Adrenal gland (tissue), 9 donors: ENCODE measurements at regions not wholly inside any gene's neighbourhood (a gene's known extent, or its start where the extent isn't known, plus 50 kb on each side); places are given as distances from the start of the nearest gene placed in this dataset.

Experiments
- DNase-seq, 7 donors: peaks; one replicate each; pipeline ENCODE4 v3.0.0-alpha.2; 2019 to 2020
- H3K27ac ChIP-seq, 5 donors: fragments of 200-600 bp; sonication (generic) in 4 of 5; 1 replicate in 3 of 5; 2 replicates in 2 of 5; pipeline versions ENCODE4 v1.5.1 to v1.8.0; 2016 to 2020; ENCODE audit warnings: mild to moderate bottlenecking in 1 of 5
- H3K27me3 ChIP-seq: fragments of 200-600 bp; 2 replicates; pipeline ENCODE4 v1.8.0; 2021
- H3K36me3 ChIP-seq, 2 donors: fragments of 200-600 bp; replicated peaks in 1 of 2; 1 replicate in 1 of 2; 2 replicates in 1 of 2; pipeline versions ENCODE4 v1.5.1 to v1.8.0; 2018 to 2022
- H3K4me1 ChIP-seq, 2 donors: fragments of 200-600 bp; replicated peaks in 1 of 2; 1 replicate in 1 of 2; 2 replicates in 1 of 2; pipeline versions ENCODE4 v1.5.1 to v1.8.0; 2018 to 2021
- H3K4me3 ChIP-seq, 4 donors: fragments of 200-600 bp; sonication (generic) in 3 of 4; one replicate each; pipeline ENCODE4 v1.5.1; 2016 to 2018
- H3K9me3 ChIP-seq, 3 donors: fragments of 200-600 bp; sonication (generic) in 1 of 3; replicated peaks in 1 of 3; 1 replicate in 2 of 3; 2 replicates in 1 of 3; pipeline versions ENCODE4 v1.5.1 to v1.8.0; 2016 to 2021
- CTCF ChIP-seq, 6 experiments: fragments of 450-650 bp in 4 of 6; fragments of 200-600 bp in 2 of 6; sonication (generic) in 1 of 6; IDR thresholded peaks; 1 replicate in 5 of 6; 2 replicates in 1 of 6; pipeline versions ENCODE4 v1.5.1 to v1.8.0; 2016 to 2021; ENCODE audit warnings: antibody characterized with exemption in 6 of 6, mild to moderate bottlenecking in 2 of 6, moderate library complexity in 1 of 6
- POLR2A ChIP-seq, 2 donors: fragments of 450-650 bp; IDR thresholded peaks; one replicate each; pipeline ENCODE4 v1.6.1; 2017; ENCODE audit warnings: antibody characterized with exemption in 2 of 2, mild to moderate bottlenecking in 2 of 2, moderate library complexity in 1 of 2
- whole genome bisulfite sequencing, 4 donors: extraction: QIAGEN DNeasy Blood & Tissue Kit in 2 of 4; methylation state at CpG; one replicate each; pipeline versions ENCODE4 v1.1.5 to v1.1.7; 2013 to 2017; 5-methylcytosine and 5-hydroxymethylcytosine counted together
- intact Hi-C, 2 donors: fragments of 100-400 bp; cut with DNase I; formaldehyde crosslinking; loops; one replicate each; pipeline versions ENCODE4 v1.14.1 to v1.15.0; 2022 to 2023
- donor health status: healthy with polysubstance abuse.
- donor health status: Bipolar disorder and iron deficiency.
- donor health status: DM: yes; HTN: yes; CAD: no.
- donor health status: DM: no; HTN: no; CAD: no.
- donor health status: DM: no; HTN: no; CAD: no.

GRCh38 chr11:69922015-69922595 is 102.9 kb upstream of the FGF3 start:
- 78 to 87% (median 85%) methylated on average over 11 to 17 of the region's 17 CpGs for WGBS, 4 donors
- no peak overlapping the region for H3K27ac ChIP-seq
- intact Hi-C loops = loop anchor here in 1 of 2 donors (5.0 kb wide), 1 partner anchor 270 kb away; no protein-coding TSS in a partner anchor
- TF ChIP-seq POLR2A (IDR thresholded peaks at IDR 0.05) (no peak), CTCF (IDR thresholded peaks at IDR 0.05) (no peak)
- no peaks in the 10 kb centered on the region for H3K9me3 ChIP-seq
- peaks cover 13% of the 10 kb centered on the region in 2 donors for H3K4me1 ChIP-seq
- H3K36me3 ChIP-seq = no peaks in the 10 kb centered on the region
- no peaks in the 10 kb centered on the region for H3K27me3 ChIP-seq
- no peak overlapping the region for H3K4me3 ChIP-seq
- peak in 1 of 7 donors; percentile 3 for DNase-seq

DNA sequence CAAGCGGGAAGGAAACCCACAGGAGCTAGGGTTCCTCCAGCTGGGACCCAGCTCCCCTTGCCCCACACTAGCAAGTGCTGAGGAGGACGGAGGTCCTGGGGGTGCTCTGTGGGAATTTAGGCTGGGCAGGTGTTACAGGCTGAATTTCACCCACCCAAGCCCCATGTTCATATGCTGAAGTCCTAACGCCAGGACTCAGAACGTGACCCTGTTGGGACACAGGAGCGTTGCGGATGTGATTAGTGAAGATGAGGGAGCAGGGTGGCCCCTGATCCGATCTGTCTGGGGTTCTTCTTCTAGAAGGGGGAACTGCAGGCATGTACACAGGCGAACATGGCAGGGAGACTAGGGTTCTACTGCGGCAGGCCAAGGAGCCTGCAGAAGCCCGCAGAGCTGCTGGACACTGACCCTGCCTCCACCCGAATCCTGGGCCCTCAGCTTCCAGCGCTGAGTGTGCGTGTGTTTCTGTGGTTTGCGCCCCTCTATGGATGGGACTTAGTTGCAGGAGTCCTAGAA is 103.4 kb upstream of the FGF3 start:
- DNase-seq = peak in 1 of 7 donors; percentile 1

GRCh38 chr11:69923196-69923595 is 104.0 kb upstream of the FGF3 start:
- Histone ChIP-seq H3K4me3 (no peak overlapping the region), H3K27ac (no peak overlapping the region), H3K9me3 (no peaks in the 10 kb centered on the region), H3K27me3 (no peaks in the 10 kb centered on the region), H3K4me1 (peaks cover 10 to 11% of the 10 kb centered on the region in 2 donors), H3K36me3 (no peaks in the 10 kb centered on the region)
- WGBS, 4 donors = 77 to 90% (median 81%) methylated on average over 7 of the region's 7 CpGs
- intact Hi-C loops = loop anchor here in 1 of 2 donors (5.0 kb wide), 1 partner anchor 269 kb away; no protein-coding TSS in a partner anchor
- DNase-seq = peak in 1 of 7 donors; percentile 0
- TF ChIP-seq POLR2A (IDR thresholded peaks at IDR 0.05) (no peak), CTCF (IDR thresholded peaks at IDR 0.05) (no peak)

More for the DNA sequence above, 103.4 kb upstream of the FGF3 start:
- Histone ChIP-seq H3K36me3 (no peaks in the 10 kb centered on the region), H3K27ac (no peak overlapping the region), H3K4me3 (no peak overlapping the region), H3K4me1 (peaks cover 13% of the 10 kb centered on the region in 2 donors), H3K9me3 (no peaks in the 10 kb centered on the region), H3K27me3 (no peaks in the 10 kb centered on the region)
- no peak for TF ChIP-seq POLR2A (IDR thresholded peaks at IDR 0.05)
- no peak for TF ChIP-seq CTCF (IDR thresholded peaks at IDR 0.05)
- WGBS, 4 donors = 88 to 96% (median 92%) methylated on average over 13 to 14 of the region's 14 CpGs
- intact Hi-C loops = loop anchor here in 1 of 2 donors (5.0 kb wide), 1 partner anchor 270 kb away; no protein-coding TSS in a partner anchor

GRCh38 chr11:69923641-69924307 is 104.6 kb upstream of the FGF3 start:
- WGBS, 4 donors = 84 to 89% (median 85%) methylated on average over 8 to 13 of the region's 13 CpGs
- TF ChIP-seq POLR2A (IDR thresholded peaks at IDR 0.05) (no peak), CTCF (IDR thresholded peaks at IDR 0.05) (no peak)
- Histone ChIP-seq H3K27ac (no peak overlapping the region), H3K27me3 (no peaks in the 10 kb centered on the region), H3K9me3 (no peaks in the 10 kb centered on the region), H3K4me3 (no peak overlapping the region), H3K36me3 (no peaks in the 10 kb centered on the region), H3K4me1 (peaks cover 4 to 5% of the 10 kb centered on the region in 2 donors)
- intact Hi-C loops = loop anchor here in 1 of 2 donors (5.0 kb wide), 1 partner anchor 269 kb away; no protein-coding TSS in a partner anchor
- peak in 1 of 7 donors; percentile 3 for DNase-seq
